Uterus (tissue), 2 donors: ENCODE measurements at regions not wholly inside any gene's neighbourhood (a gene's known extent, or its start where the extent isn't known, plus 50 kb on each side); places are given as distances from the start of the nearest gene placed in this dataset.

Experiments
- CTCF ChIP-seq, 4 experiments: fragments of 200-600 bp in 2 of 4; fragments of 450-650 bp in 2 of 4; sonication (generic) in 2 of 4; IDR thresholded peaks; one replicate each; pipeline ENCODE4 v1.5.1; 2016 to 2019; ENCODE audit warnings: antibody characterized with exemption in 4 of 4, mild to moderate bottlenecking in 2 of 4, moderate library complexity in 1 of 4
- POLR2A ChIP-seq, 2 donors: fragments of 450-650 bp; IDR thresholded peaks; one replicate each; pipeline ENCODE4 v1.6.1; 2016; ENCODE audit warnings: antibody characterized with exemption in 2 of 2, mild to moderate bottlenecking in 1 of 2, moderate library complexity in 1 of 2

GRCh38 chr3:181174676-181175233 is 185.2 kb upstream of the DNAJC19 start:
- TF ChIP-seq CTCF (IDR thresholded peaks at IDR 0.05): no peak
- no peak for TF ChIP-seq POLR2A (IDR thresholded peaks at IDR 0.05)
